ENCODE measurements at regions not wholly inside any gene's neighbourhood (a gene's known extent, or its start where the extent isn't known, plus 50 kb on each side); places are given as distances from the start of the nearest gene placed in this dataset.

GRCh38 chr17:27968206-27968732 lies 74.2 kb upstream of the NLK start:
- 75% methylated on average over 8 of the region's 8 CpGs for WGBS (ENCODE audit: missing lambda C conversion rate)
- ChIA-PET POLR2A (no interaction called here), CTCF (interaction anchor here (0.8 kb wide), 1 partner anchor 8 kb away, joined by 3 read pairs; no protein-coding TSS in a partner anchor)
- H3K4me3 ChIP-seq = no peak overlapping the region
- no peaks in the 10 kb centered on the region for H3K4me1 ChIP-seq
- H3K27ac ChIP-seq = no peak overlapping the region
- no peaks in the 10 kb centered on the region for H3K9me3 ChIP-seq
- FAIRE-seq = no peak
- H3K4me2 ChIP-seq = no peak overlapping the region
- DNase-seq (ENCODE audit: low read depth in 1 of 2, low spot score in 1 of 2) = no peak
- TF ChIP-seq KDM1A (IDR thresholded peaks at IDR 0.05; ENCODE audit: low read depth) (no peak), E2F6 (IDR thresholded peaks at IDR 0.05; ENCODE audit: borderline replicate concordance, low read depth) (no peak), MAX (IDR thresholded peaks at IDR 0.05) (no peak), MAZ (IDR thresholded peaks at IDR 0.05; ENCODE audit: borderline replicate concordance, low read depth, low read length) (no peak), POLR2AphosphoS2 (conservative IDR thresholded peaks at IDR 0.05; ENCODE audit: low read length) (no peak), ATOH8 (CRISPR knock-in tag; IDR thresholded peaks at IDR 0.05; ENCODE audit: low read depth) (no peak), CHD4 (IDR thresholded peaks at IDR 0.05; ENCODE audit: borderline replicate concordance) (no peak), HOXA7 (CRISPR knock-in tag; IDR thresholded peaks at IDR 0.05) (no peak), TFCP2L1 (CRISPR knock-in tag; IDR thresholded peaks at IDR 0.05) (no peak), TP53 (CRISPR knock-in tag; IDR thresholded peaks at IDR 0.05) (no peak), HES2 (IDR thresholded peaks at IDR 0.05) (no peak), JUNB (IDR thresholded peaks at IDR 0.05) (no peak), FOXS1 (CRISPR knock-in tag; IDR thresholded peaks at IDR 0.05) (no peak)
- ATAC-seq = no peak

- 44% methylated on average over 3 of the region's 3 CpGs for WGBS (ENCODE audit: missing lambda C conversion rate)
- Histone ChIP-seq H3K9me3 (no peaks in the 10 kb centered on the region), H3K27ac (no peak overlapping the region), H3K4me2 (no peak overlapping the region), H3K4me3 (no peak overlapping the region), H3K4me1 (no peaks in the 10 kb centered on the region; the same call in 2 of the 3 replicates)
- FAIRE-seq (no peak), ATAC-seq (no peak), DNase-seq (ENCODE audit: low read depth in 1 of 2, low spot score in 1 of 2) (no peak)
- ChIA-PET CTCF (no interaction called here), POLR2A (no interaction called here)
- TF ChIP-seq RAD21 (conservative IDR thresholded peaks at IDR 0.05 in 1 of 2, IDR thresholded peaks at IDR 0.05 in 1 of 2) (no peak), USF2 (IDR thresholded peaks at IDR 0.05) (0 out of 2 replicates have a peak, but pooled peaks have one; percentile 15)
Observed at GRCh38 chr17:27970587-27970986, 71.9 kb upstream of the NLK start.

GRCh38 chr17:27973258-27974044 lies 69.0 kb upstream of the NLK start:
- Histone ChIP-seq H3K4me2 (no peak overlapping the region), H3K4me1 (no peaks in the 10 kb centered on the region; the same call in 2 of the 3 replicates), H3K4me3 (no peak overlapping the region), H3K27ac (no peak overlapping the region), H3K9me3 (no peaks in the 10 kb centered on the region)
- ChIA-PET CTCF (interaction anchor here (0.7 to 1.6 kb wide), 2 partner anchors 9 to 33 kb away, joined by 3 to 5 read pairs; no protein-coding TSS in a partner anchor), POLR2A (no interaction called here)
- DNase-seq (ENCODE audit: low read depth in 1 of 2, low spot score in 1 of 2) = no peak
- no peak for FAIRE-seq
- TF ChIP-seq EHF (CRISPR knock-in tag; IDR thresholded peaks at IDR 0.05) (no peak), HES2 (IDR thresholded peaks at IDR 0.05) (no peak), FOSL2 (IDR thresholded peaks at IDR 0.05) (no peak), FOSL2 (CRISPR knock-in tag; IDR thresholded peaks at IDR 0.05) (0 out of 2 replicates have a peak, but pooled peaks have one; percentile 39), EP300 (IDR thresholded peaks at IDR 0.05) (no peak)
- WGBS (ENCODE audit: missing lambda C conversion rate) = 34% methylated on average over 5 of the region's 5 CpGs
- ATAC-seq = no peak
